ENCODE measurements at regions not wholly inside any gene's neighbourhood (a gene's known extent, or its start where the extent isn't known, plus 50 kb on each side); places are given as distances from the start of the nearest gene placed in this dataset.
A peak's percentile ranks its signal among the peaks of the same experiment; 100 is the strongest.

- H3K9ac ChIP-seq (ENCODE audit: low read length): no peak overlapping the region
- H3F3A ChIP-seq (ENCODE audit: insufficient read depth, low read length): no peaks in the 10 kb centered on the region
- H4K20me1 ChIP-seq (ENCODE audit: insufficient read depth, low read length): no peaks in the 10 kb centered on the region
- TF ChIP-seq EZH2 (IDR thresholded peaks at IDR 0.05; ENCODE audit: borderline replicate concordance, low read length): no peak
- TF ChIP-seq, protein P1, sequence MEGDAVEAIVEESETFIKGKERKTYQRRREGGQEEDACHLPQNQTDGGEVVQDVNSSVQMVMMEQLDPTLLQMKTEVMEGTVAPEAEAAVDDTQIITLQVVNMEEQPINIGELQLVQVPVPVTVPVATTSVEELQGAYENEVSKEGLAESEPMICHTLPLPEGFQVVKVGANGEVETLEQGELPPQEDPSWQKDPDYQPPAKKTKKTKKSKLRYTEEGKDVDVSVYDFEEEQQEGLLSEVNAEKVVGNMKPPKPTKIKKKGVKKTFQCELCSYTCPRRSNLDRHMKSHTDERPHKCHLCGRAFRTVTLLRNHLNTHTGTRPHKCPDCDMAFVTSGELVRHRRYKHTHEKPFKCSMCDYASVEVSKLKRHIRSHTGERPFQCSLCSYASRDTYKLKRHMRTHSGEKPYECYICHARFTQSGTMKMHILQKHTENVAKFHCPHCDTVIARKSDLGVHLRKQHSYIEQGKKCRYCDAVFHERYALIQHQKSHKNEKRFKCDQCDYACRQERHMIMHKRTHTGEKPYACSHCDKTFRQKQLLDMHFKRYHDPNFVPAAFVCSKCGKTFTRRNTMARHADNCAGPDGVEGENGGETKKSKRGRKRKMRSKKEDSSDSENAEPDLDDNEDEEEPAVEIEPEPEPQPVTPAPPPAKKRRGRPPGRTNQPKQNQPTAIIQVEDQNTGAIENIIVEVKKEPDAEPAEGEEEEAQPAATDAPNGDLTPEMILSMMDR (IDR thresholded peaks at IDR 0.05; ENCODE audit: low read length): no peak
- H3K4me1 ChIP-seq (ENCODE audit: insufficient read depth, low read length, severe bottlenecking): no peaks in the 10 kb centered on the region
- H3K27me3 ChIP-seq (ENCODE audit: insufficient read depth, low read length): no peaks in the 10 kb centered on the region
- H3K27ac ChIP-seq (ENCODE audit: low read depth, low read length, poor library complexity, severe bottlenecking): no peak overlapping the region
- no peaks in the 10 kb centered on the region for H3K79me2 ChIP-seq (ENCODE audit: insufficient read depth, low read length)
- no peak overlapping the region for H2AFZ ChIP-seq (ENCODE audit: low read length)
- no peaks in the 10 kb centered on the region for H3K9me2 ChIP-seq (ENCODE audit: low read depth, low read length)
- no peak overlapping the region for H3K4me3 ChIP-seq (ENCODE audit: low read depth, low read length, poor library complexity, severe bottlenecking)
- no peak overlapping the region for H3K4me2 ChIP-seq (ENCODE audit: low read length)
- no peaks in the 10 kb centered on the region for H3K36me3 ChIP-seq (ENCODE audit: insufficient read depth, low read length)
- no peaks in the 10 kb centered on the region for H3K9me3 ChIP-seq (ENCODE audit: low read length)
Observed at GRCh38 chr3:168850109-168850508, 754.4 kb upstream of the GOLIM4 start.

- H3K9me3 ChIP-seq (ENCODE audit: low read length): no peaks in the 10 kb centered on the region
- no peak overlapping the region for H3K4me3 ChIP-seq (ENCODE audit: low read depth, low read length, poor library complexity, severe bottlenecking)
- no peaks in the 10 kb centered on the region for H4K20me1 ChIP-seq (ENCODE audit: insufficient read depth, low read length)
- no peaks in the 10 kb centered on the region for H3K9me2 ChIP-seq (ENCODE audit: low read depth, low read length)
- H3K79me2 ChIP-seq (ENCODE audit: insufficient read depth, low read length): no peaks in the 10 kb centered on the region
- TF ChIP-seq EZH2 (IDR thresholded peaks at IDR 0.05; ENCODE audit: borderline replicate concordance, low read length): no peak
- TF ChIP-seq, protein P1 (IDR thresholded peaks at IDR 0.05; ENCODE audit: low read length): peak; percentile 82
- H3K36me3 ChIP-seq (ENCODE audit: insufficient read depth, low read length): no peaks in the 10 kb centered on the region
- H2AFZ ChIP-seq (ENCODE audit: low read length): no peak overlapping the region
- no peaks in the 10 kb centered on the region for H3K27me3 ChIP-seq (ENCODE audit: insufficient read depth, low read length)
- no peaks in the 10 kb centered on the region for H3K4me1 ChIP-seq (ENCODE audit: insufficient read depth, low read length, severe bottlenecking)
- no peaks in the 10 kb centered on the region for H3F3A ChIP-seq (ENCODE audit: insufficient read depth, low read length)
- no peak overlapping the region for H3K9ac ChIP-seq (ENCODE audit: low read length)
- no peak overlapping the region for H3K27ac ChIP-seq (ENCODE audit: low read depth, low read length, poor library complexity, severe bottlenecking)
- no peak overlapping the region for H3K4me2 ChIP-seq (ENCODE audit: low read length)
Observed at GRCh38 chr3:168847291-168847883, 751.7 kb upstream of the GOLIM4 start.

DNA sequence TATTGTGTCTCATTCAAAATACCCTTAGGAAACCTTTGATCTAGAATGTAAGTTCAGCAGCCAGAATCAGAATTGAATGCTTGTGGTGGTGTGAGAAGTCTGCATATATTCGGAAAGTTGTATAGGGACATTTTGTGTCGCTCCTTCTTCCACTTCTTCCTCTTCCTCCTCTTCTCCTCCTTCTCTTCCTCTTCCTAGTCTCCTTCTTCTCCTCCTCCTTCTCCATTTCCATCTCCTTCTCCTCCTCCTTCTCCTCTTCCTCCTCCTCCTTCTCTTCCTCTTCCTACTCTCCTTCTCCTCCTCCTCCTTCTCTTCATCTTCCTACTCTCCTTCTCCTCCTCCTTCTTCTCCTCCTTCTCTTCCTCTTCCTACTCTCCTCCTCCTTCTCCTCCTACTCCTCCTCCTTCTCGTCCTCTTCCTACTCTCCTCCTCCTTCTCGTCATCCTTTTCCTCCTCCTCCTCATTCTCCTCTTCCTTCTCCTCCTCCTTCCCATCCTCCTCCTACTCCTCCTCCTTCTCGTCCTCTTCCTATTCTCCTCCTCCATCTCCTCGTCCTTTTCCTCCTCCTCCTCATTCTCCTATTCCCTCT, 749.3 kb upstream of the GOLIM4 start:
- Histone ChIP-seq H3K9me3 (ENCODE audit: low read length) (no peaks in the 10 kb centered on the region), H3K4me2 (ENCODE audit: low read length) (no peak overlapping the region), H3K4me3 (ENCODE audit: low read depth, low read length, poor library complexity, severe bottlenecking) (no peak overlapping the region), H3K27me3 (ENCODE audit: insufficient read depth, low read length) (no peaks in the 10 kb centered on the region), H3K9ac (ENCODE audit: low read length) (no peak overlapping the region), H3F3A (ENCODE audit: insufficient read depth, low read length) (no peaks in the 10 kb centered on the region), H3K4me1 (ENCODE audit: insufficient read depth, low read length, severe bottlenecking) (no peaks in the 10 kb centered on the region), H3K27ac (ENCODE audit: low read depth, low read length, poor library complexity, severe bottlenecking) (no peak overlapping the region), H3K36me3 (ENCODE audit: insufficient read depth, low read length) (no peaks in the 10 kb centered on the region), H3K9me2 (ENCODE audit: low read depth, low read length) (no peaks in the 10 kb centered on the region), H4K20me1 (ENCODE audit: insufficient read depth, low read length) (no peaks in the 10 kb centered on the region), H2AFZ (ENCODE audit: low read length) (no peak overlapping the region), H3K79me2 (ENCODE audit: insufficient read depth, low read length) (no peaks in the 10 kb centered on the region)
- TF ChIP-seq, protein P1 (IDR thresholded peaks at IDR 0.05; ENCODE audit: low read length): no peak
- TF ChIP-seq EZH2 (IDR thresholded peaks at IDR 0.05; ENCODE audit: borderline replicate concordance, low read length): no peak
